Activated T-cell treated with anti-CD3 and anti-CD28 coated beads, Interleukin-2, amount 50 U/mL, for 1 hour (primary cell): ENCODE measurements at regions not wholly inside any gene's neighbourhood (a gene's known extent, or its start where the extent isn't known, plus 50 kb on each side); places are given as distances from the start of the nearest gene placed in this dataset.
"Not testable (repeated sequence)": the region's sequence is repeated elsewhere in the genome, so short reads cannot be mapped to it uniquely, and the experiment has no call there.

Experiments
- DNase-seq: peaks from one replicate; pipeline ENCODE4 v3.0.0-alpha.2; 2020

DNA sequence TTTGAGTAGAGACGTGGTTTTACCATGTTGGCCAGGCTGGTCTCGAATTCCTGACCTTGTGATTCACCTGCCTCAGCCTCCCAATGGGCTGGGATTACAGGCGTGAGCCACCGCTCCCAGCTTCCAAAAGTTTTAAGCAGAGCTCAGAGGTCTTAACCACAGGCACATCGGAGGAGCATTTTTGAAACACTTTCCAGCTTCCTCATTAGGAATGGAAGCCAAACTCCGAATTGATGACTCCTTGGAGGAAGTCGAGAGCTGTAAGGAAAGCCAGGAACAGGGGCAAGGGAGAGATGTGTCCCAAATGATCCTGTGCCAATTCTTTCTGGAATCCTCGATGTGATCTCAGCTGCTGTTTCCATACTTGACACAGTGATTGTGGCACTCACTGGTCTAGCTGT, 56.2 kb upstream of the CCZ1B start:
- DNase-seq = not testable (repeated sequence)

DNA sequence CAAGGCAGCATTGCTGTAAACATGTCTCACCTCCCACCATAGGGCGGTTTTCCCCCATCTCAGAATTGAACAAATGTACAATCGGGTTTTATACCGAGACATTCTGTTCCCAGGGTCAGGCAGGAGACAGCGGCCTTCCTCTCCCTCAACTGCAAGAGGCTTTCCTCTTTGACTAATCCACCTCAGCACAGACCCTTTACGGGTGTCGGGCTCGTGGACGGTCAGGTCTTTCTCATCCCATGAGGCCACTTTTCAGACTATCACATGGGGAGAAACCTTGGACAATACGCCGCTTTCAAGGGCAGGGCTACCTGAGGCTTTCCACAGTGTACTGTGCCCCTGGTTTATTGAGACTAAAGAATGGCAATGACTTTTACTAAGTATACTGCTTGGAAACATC, 57.7 kb upstream of the CCZ1B start:
- not testable (repeated sequence) for DNase-seq

DNA sequence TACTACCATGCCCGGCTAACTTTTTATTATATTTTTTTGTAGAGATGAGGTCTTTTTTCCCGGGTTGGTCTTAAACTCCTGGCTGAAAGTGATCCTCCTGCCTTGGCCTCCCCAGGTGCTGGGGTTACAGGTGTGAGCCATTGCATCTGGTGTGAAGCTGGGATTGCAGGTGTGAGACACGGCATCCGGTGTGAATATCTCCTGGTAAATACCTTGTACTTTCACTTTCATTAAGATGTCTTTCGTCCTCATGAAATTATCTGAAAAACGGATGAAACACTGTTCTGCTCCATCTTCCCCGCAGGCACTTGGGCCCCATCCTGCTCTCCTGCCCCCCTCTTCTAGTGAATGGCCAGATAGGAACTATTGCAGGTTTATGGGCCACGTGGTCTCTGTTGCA, 60.1 kb upstream of the CCZ1B start:
- DNase-seq = no peak

DNA sequence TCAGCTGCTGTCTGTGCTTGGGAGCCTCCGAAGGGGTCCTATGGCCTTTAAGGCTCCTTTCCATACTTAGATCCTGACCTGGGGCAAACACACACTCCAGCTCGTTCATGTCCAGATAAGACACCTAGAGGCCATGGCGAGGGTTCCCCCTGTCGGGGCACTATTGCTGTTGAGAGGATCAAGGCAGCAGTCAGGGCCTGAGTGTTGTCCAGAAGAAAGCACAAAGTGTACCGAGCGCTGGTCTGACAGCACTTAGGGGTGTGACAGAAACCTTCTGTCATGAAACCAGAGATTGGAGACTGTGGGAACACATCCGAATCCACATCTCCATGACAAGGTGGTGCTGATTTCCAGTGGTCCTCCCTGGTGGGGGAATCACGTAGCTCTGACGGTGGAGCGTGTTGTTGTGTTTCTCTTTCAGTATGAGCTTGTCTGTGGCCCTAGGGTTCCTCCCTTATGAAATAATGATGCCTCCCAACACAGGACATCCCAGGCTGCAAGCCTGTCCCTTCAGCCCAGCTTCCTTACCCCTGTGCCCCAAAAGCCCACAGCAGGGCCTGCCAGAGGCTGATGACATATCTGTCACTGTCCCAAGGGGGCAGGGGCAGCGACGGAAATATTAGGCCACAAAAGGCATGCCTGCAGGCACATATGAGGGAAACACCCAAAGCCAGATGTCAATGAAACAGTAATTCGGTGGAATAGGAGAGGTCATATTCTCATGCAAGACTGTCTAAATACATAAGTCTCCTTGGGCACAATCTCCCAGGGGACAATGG, 62.4 kb upstream of the CCZ1B start:
- not testable (repeated sequence) for DNase-seq

DNA sequence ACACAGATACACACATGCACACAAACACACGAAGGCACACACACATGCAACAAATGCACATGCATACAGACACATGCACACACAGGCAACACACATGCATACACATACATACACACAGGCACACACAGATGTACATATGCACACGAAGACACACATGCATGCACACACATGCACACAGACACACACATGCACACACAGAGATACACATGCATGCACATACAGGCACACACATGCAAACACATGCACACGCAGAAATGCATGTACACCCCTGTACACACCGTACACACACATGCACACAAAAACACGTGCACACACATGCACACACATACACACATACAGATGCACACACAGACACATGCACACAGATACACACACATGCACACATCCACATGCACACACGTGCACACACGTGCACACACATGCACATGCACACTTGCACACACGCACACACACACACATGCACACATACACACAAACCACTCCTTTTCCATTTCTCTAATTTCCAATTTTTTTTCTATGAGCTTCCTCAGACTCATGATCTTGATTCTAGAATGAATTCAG, 63.3 kb upstream of the CCZ1B start:
- DNase-seq = no peak

DNA sequence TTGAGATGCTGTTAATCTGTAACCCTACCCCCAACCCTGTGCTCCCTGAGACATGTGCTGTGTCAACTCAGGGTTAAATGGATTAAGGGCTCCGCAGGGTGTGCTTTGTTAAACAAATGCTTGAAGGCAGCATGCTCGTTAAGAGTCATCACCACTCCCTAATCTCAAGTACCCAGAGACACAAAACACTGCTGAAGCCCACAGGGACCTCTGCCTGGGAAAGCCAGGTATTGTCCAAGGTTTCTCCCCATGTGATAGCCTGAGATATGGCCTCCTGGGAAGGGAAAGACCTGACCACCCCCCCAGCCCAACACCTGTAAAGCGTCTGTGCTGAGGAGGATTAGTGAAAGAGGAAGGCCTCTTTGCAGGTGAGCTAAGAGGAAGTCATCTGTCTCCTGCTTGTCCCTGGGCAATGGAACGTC, 76.0 kb upstream of the CCZ1B start:
- not testable (repeated sequence) for DNase-seq

DNA sequence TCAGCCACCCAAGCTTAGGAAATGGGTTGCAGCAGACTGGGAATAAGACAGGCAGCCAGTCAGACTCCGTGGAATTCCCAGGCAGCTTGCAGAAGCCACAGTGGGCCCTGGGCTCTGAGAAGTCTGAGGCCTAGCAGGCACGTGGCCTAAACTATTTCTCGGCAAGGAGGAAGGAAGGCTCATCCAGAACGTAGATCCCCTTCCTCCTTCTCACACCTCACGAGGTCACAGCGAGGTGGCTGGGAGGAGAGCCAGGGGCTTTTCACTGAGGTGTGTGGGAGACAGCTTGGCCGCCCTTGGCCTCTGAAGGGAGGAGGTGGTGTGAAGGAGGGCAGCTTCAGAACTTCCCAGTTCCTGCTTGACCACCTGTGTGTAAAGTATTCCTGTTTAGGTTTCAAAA, 77.2 kb upstream of the CCZ1B start:
- not testable (repeated sequence) for DNase-seq

DNA sequence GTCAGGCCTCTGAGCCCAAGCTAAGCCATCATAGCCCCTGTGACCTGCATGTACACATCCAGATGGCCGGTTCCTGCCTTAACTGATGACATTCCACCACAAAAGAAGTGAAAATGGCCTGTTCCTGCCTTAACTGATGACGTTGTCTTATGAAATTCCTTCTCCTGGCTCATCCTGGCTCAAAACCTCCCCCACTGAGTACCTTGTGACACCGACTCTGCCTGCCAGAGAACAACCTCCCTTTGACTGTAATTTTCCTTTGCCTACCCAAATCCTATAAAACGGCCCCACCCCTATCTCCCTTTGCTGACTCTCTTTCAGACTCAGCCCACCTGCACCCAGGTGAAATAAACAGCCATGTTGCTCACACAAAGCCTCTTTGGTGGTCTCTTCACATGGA, 77.7 kb upstream of the CCZ1B start:
- not testable (repeated sequence) for DNase-seq

DNA sequence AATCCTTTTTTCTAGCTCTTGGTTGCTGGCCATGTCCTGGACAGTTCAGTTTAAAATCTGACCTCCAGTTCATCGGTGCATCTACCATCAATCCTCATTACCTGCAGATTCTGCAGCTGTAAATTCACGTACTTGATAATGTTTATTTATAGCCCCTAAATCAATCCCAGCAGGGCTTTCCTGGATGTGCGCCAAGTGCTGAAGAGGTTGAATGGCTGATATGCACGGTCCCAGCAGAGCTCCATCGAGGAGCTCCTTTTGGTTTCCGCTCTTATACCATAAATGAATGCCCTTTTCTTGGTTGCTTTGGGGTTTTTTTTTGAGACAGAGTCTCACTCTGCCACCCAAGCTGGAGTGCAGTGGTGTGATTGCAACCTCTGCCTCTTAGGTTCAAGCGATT, 91.2 kb upstream of the CCZ1B start:
- no peak for DNase-seq

DNA sequence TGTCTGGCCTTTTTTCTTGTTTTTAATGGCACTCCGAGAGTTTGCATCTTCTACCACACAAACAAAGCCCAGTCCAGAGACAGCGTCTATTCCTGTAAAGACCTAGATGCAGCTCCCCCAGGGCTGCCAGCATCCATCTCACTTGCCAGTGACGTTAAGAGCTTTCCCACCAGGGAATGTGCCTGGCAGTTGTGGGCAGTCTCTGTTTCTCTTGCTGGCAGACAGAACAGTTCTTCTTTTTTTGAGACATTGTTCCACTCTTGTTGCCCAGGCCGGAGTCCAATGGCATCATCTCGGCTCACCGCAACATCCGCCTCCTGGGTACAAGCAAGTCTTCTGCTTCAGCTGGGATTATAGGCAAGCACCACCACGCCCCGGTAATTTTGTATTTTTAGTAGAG, 93.1 kb upstream of the CCZ1B start:
- DNase-seq = not testable (repeated sequence)

DNA sequence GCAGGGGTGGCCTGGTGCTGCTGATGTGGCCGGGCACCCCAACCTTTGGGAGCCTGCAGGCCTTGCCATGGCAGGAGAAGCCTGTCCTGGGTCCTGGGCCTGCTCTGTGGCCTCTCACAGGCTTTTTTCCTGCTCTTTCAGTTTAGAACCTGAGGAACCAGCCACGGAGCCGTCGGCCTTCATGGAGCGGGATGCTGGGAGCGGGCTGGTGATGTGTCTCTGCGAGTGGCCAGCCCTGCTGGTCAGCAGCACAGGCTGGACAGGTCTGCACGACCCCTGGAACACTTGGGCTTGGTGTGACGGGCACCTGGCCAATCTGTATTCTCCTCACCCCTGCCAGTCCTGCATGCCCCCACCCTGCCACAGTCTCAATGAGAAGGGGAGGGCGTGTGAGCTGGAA, 98.4 kb upstream of the CCZ1B start:
- DNase-seq = not testable (repeated sequence)

DNA sequence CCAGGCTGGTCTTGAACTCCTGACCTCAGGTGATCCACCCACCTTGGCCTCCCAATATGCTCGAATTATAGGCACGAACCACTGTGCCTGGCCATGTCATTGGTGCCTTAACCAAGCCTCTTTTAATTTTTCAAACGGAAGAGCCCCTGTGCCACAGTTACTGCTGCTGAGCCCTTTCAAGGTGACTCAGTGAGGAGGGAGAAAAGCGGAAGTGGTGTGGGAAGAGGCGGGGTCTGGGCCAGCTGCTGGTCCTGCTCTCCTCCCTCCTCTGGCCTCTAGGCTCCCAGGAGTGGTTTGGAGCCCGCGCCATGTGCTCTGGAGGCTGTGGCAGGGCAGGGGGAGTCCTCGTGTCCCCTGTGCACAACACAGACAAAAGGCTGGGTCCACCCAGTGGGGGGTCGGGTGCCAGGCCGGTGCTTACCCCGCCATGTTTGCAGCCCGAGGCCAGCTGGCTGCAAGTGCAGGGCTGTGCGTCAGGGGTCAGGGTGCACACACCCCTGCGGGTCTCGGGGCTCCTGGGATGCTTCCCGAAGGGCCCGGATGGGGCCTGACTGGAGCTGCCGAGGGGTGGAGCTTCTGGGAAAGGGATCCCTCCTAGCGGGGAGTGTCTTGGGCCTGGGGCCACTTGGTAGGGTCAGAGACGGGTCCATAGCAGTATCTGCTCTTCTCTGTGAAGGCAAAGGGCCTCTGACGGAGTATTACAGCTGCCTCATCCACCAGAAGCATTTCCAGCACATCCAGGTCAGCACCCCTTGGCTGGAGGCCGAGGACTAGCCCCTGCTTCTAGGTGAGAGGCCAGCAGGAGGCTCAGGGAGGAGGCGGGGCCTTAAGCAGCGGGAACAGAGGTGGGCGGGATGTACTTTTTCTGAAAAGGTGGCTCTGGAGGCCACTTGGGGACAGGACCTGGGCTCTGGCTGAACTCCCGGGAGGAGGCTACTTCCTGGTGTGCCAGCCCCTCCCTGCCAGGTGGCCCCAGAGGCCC, 100.4 kb upstream of the CCZ1B start:
- not testable (repeated sequence) for DNase-seq

DNA sequence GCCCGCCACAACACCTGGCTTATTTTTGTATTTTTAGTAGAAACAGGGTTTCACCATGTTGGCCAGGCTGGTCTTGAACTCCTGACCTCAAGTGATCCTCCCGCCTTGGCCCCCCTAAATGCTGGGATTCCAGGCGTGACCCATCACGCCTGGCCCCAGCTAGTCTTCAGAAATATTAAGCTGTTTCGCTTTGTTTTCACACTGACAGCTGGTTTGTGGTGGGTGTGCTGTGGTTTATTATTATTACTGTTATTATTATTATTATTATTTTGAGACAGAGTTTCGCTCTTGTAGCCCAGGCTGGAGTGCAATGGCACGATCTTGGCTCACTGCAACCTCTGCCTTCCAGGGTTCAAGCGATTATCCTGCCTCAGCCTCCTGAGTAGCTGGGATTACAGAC, 101.6 kb upstream of the CCZ1B start:
- not testable (repeated sequence) for DNase-seq

DNA sequence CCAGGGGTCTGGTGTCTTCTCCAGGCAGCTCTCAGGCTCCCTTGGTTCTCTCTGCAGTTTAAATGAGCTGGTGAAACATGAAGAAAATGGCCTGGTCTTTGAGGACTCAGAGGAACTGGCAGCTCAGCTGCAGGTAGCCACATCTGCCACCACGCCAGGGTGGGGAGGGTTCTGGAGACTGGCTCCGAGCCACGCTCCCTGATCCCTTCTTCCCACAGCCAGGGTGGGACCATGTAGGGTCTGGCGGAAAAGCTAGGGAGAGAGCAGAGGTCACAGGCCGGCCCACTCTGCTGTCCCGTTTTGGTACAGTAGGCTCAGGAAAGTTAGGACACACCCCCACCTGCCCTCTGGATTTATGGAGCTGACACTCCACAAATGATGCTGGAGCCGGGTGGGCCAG, 103.5 kb upstream of the CCZ1B start:
- not testable (repeated sequence) for DNase-seq

DNA sequence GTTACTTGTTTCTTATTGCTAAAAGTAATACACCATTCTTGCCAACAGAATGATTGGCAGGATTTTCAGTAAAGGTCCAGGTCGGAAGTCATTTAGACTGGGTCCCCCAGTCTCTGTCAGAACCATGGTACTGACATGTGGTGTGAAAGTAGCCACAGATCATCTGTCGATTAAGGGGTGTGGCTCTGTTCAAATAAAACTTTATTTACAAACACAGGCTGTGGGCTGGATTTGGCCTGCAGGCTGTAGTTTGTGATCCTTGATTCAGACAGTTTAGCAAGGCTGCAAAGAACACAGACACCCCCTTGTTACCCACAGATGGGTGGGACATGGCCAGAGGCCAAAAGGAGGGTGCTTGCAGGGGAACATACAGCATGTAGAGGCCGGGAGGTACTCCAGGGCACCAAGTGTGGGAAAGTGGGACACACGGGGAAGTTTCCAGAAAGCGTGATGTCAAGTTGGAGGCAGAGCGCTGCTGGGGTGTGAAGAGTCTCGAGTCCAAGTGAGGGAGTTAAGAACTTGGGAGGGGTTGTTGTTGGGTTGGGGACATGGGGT, 104.1 kb upstream of the CCZ1B start:
- not testable (repeated sequence) for DNase-seq

DNA sequence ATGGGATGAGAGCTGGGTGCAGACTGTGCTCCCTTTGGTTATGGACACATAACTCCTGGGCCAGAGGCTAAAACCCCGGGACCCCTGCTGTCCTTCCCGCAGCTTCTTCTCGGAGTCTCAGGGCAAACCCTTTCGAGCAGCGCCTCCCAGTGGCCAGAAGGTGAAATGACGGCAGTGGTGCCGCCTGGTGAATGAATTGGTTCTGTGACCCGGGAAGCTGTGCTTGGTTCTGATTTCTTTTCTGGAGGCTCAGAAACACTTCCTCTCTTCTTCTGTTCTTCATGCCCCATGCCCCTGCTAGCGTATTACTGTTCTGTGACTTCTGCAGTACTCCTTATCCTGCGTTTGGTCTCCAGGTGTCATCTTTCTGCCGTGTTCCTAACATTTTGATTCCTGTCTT, 104.7 kb upstream of the CCZ1B start:
- peak; percentile 57 for DNase-seq

DNA sequence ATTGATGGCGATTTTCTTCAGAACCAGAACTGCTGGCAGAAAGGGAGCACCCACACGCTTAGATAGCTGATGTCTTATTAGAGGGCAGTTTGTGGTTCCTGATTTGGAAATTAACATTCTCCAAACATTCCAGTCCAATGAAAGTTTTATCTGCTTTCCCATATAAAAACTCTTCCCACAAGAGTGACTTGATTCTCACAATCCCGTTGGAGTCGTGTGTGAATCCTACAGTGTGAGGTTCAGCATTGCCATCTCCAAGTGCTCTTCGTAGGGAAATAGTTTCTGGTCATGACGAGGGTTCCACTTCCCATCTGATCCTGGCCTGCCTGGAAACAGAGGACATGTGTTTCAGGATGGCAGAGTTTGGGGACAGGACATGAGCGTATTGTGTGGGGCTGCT, 105.4 kb upstream of the CCZ1B start:
- DNase-seq = not testable (repeated sequence)

DNA sequence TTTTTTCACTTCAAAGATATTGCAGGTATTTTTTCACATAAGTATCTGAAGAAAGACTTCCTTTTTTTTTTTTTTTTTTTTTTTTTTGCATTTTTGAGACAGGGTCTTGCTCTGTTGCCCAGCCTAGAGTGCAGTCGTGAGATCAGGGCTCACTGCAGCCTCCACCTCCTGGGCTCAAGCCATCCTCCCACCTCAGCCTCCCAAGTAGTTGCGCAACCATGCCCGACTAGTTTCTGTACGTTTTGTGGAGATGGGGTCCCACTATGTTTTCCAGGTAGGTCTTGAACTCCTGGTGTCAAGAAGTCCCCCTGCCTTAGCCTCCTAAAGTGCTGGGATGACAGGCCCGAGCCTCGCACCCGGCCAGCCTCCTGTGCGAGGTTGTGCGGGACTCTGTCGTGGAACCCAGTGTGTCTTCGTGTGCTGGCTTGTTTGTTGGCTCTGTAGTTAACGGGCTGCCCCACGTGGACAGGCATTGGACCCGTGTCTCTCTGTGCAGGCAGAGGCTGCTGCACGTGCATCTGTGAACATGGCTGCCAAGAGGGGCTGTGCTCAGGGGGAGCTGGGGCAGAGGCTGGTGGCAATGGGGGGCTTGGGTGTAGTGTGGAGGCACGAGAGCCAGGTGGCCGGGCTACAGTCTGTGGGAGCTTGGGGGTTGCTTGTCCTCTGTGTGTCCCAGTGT, 108.0 kb upstream of the CCZ1B start:
- not testable (repeated sequence) for DNase-seq

DNA sequence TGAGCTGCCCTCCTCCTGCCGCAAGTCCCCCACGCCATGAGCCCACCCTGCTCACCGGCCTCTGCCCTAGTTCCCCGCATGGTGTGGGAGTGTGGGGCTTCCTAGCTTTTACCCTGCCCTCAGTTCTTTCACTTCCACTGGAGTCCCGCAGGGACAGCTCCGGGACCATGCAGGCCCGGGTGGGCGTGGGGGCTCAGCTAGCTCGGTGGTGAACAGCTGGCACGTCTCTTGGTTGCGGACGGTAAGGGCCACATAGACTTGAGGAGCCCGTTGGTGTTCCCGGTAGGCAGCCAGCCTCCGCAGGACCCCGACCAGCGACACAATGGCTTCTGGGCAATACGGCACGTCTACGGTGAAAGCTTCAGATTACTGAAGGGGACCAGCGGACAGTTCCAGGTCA, 108.9 kb upstream of the CCZ1B start:
- no peak for DNase-seq

DNA sequence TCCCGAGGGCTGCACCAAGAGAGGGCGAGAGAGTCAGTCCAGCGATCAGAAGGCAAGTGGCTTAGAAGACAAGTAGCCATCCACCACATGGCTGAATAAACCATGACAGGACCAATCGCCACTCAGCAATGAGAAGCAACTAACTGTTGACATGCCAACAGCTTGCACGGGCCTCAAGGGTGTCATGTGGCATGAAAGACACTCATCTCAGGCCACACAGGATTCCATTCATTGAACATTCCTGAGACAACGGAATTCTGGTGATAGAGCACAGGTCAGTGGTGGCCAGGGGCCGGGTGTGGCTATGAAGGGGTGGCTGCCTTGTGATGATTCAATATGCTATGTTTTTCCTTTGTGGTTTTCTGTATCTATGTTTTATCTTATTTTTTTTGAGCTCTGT, 110.6 kb upstream of the CCZ1B start:
- DNase-seq = not testable (repeated sequence)

DNA sequence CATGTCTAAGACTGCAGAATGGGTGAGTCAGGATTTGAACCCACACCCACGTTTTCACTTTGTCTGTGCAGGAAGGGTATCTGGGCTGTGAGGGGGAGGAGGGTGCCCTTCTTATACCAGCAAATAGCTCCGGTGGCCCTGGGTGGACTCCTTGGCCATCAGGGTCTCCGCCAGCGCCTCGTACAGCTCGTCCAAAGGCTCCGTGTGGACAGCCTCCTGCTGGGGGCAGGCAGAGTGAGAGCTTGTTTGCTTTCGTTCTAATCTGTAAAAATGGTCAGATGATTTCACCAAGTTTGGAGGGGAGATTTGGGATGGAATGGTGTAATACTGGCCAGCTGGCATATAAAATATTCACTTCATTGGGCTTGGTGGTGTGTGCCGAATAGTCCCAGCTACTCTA, 111.7 kb upstream of the CCZ1B start:
- DNase-seq = not testable (repeated sequence)

DNA sequence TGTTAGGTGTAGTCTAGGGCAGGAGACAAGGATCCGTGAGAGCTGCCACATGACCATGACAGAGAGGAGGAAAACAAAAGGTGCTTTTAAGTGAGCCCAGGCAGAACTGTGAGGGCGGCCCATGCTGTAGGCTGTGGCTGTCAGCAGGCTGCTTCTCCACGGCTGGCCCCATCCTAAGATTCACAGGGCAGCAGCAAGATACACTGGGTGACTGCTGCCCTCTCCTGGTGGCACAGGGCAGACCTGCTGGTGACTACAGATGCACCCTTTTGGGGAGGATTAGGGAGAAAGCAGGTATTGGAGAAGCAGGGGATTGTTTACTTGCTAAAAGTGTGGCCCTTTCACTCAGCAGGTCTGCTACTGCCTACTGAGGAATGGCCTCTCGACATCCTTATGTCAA, 112.2 kb upstream of the CCZ1B start:
- DNase-seq = peak; percentile 31

DNA sequence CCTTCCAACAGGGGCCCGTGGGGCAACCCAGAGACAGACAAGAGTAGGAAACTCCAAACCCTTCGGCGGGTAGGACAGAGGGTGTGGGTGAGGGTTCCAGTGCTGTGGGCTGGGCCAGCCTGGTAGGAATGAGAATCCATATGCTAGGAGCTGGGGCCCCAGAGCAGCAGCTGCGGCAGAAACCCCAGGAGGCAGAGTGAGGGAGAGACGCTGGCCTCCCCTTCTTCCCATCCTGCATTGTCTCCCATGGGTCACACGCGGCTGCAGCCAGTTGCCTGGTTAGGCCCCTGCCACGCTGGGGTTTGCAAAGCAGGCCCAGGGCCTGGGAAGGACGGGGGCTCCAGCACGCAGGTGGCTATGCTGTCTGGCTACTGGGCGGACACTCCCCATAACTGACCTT, 113.1 kb upstream of the CCZ1B start:
- not testable (repeated sequence) for DNase-seq
